ENCODE measurements at regions not wholly inside any gene's neighbourhood (a gene's known extent, or its start where the extent isn't known, plus 50 kb on each side); places are given as distances from the start of the nearest gene placed in this dataset.

GRCh38 chr4:79198951-79199587 lies 126.8 kb downstream of the NAA11 start (continued):
- TF ChIP-seq JUND (IDR thresholded peaks at IDR 0.05; ENCODE audit: borderline replicate concordance, low read depth, low read length) (peak; percentile 84), JUND (tag; IDR thresholded peaks at IDR 0.05; ENCODE audit: borderline replicate concordance, low read depth, low read length) (peak; percentile 73; the same call in 2 of the 3 replicates), SNAPC5 (CRISPR knock-in tag; IDR thresholded peaks at IDR 0.05) (no peak), POLR2AphosphoS5 (IDR thresholded peaks at IDR 0.05; ENCODE audit: control insufficient read depth, insufficient read depth, low read depth, low read length) (peak; percentile 75), ZNF347 (CRISPR knock-in tag; IDR thresholded peaks at IDR 0.05; ENCODE audit: low read depth) (no peak), EP300 (IDR thresholded peaks at IDR 0.05; ENCODE audit: low read length) (peak; percentile 85), ESRRA (IDR thresholded peaks at IDR 0.05; ENCODE audit: borderline replicate concordance, low read depth) (peak; percentile 50; the same call in 1 of the 2 replicates), ZC3H11A (IDR thresholded peaks at IDR 0.05; ENCODE audit: low read depth, low read length) (no peak), ELF1 (tag; IDR thresholded peaks at IDR 0.05) (no peak), ARID1B (IDR thresholded peaks at IDR 0.05) (peak; percentile 89), FOXK1 (CRISPR knock-in tag; IDR thresholded peaks at IDR 0.05; ENCODE audit: borderline replicate concordance) (no peak), KLF16 (IDR thresholded peaks at IDR 0.05) (peak; percentile 84), ILF3 (IDR thresholded peaks at IDR 0.05; ENCODE audit: borderline replicate concordance) (no peak), SMARCE1 (IDR thresholded peaks at IDR 0.05) (peak; percentile 81), PTTG1 (tag; IDR thresholded peaks at IDR 0.05; ENCODE audit: low read depth) (no peak), ZFP91 (CRISPR knock-in tag; IDR thresholded peaks at IDR 0.05) (no peak), ESRRB (CRISPR knock-in tag; IDR thresholded peaks at IDR 0.05; ENCODE audit: borderline replicate concordance) (no peak), KDM1A (IDR thresholded peaks at IDR 0.05) (peak; percentile 96), CUX1 (CRISPR knock-in tag; IDR thresholded peaks at IDR 0.05) (peak; percentile 50; the same call in 1 of the 2 replicates), CBFA2T2 (conservative IDR thresholded peaks at IDR 0.05) (peak; percentile 84), ZNF395 (CRISPR knock-in tag; IDR thresholded peaks at IDR 0.05) (0 out of 2 replicates have a peak, but pooled peaks have one; percentile 24)

Measured in K562 (cell line).